NOMO-1 treated with DMSO at 0.1 percent for 48 hours (cell line): ENCODE measurements at regions not wholly inside any gene's neighbourhood (a gene's known extent, or its start where the extent isn't known, plus 50 kb on each side); places are given as distances from the start of the nearest gene placed in this dataset.

Experiments
- DNase-seq: peaks from one replicate; lab custom pipeline; 2025; ENCODE audit not compliant: unreplicated experiment; lab: John Stamatoyannopoulos, UW

GRCh38 chr13:30151388-30151787, 156.0 kb downstream of the KATNAL1 start:
- no peak for DNase-seq

GRCh38 chr13:30149248-30149647, 158.1 kb downstream of the KATNAL1 start:
- DNase-seq, result no peak

- no peak for DNase-seq
Observed at GRCh38 chr13:30148786-30149185, 158.6 kb downstream of the KATNAL1 start.

- no peak for DNase-seq
Observed at GRCh38 chr13:30148171-30148754, 159.1 kb downstream of the KATNAL1 start.

DNA sequence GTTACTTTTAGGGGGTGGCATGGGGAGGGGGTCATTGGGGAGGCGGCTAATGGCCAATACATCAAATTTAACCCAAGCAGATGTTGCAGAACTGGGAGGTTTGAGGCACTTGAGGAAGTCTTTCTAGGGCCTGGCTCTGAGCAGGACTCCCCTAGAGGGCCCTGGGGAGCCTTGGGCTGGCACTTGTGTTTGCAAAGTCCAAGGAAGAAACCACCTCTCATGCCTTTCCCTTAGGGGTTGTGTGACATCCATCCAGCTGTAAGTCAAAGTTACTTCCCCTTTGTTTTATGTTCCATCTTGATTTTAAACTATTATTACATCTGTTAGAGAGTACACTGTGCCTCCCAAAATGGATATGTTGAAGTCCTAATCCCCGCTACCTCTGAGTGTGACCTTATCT, 159.9 kb downstream of the KATNAL1 start:
- no peak for DNase-seq

DNA sequence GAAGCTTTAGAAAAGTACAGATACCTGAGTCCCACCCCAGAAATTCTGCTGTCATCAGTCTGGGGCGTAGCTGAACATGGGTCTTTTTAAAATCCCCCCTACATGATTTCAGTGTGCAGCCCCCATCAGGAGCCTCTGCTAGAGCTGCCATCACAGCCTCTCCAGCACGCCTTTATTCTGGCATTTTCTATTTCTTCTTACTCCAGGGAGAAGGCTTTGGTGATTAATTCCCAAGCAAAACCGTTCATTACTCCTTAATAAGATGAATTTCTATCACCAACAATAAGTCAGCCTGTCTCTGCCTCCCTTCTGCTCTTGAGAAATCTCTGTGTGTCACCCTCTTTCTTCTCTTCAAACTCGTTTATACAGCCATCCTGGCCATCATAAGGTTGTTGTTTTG, 160.3 kb downstream of the KATNAL1 start:
- no peak for DNase-seq

- DNase-seq, result no peak
Observed at GRCh38 chr13:30145709-30146367, 161.5 kb downstream of the KATNAL1 start.

- no peak for DNase-seq
Observed at GRCh38 chr13:30143666-30144400, 163.5 kb downstream of the KATNAL1 start.

DNA sequence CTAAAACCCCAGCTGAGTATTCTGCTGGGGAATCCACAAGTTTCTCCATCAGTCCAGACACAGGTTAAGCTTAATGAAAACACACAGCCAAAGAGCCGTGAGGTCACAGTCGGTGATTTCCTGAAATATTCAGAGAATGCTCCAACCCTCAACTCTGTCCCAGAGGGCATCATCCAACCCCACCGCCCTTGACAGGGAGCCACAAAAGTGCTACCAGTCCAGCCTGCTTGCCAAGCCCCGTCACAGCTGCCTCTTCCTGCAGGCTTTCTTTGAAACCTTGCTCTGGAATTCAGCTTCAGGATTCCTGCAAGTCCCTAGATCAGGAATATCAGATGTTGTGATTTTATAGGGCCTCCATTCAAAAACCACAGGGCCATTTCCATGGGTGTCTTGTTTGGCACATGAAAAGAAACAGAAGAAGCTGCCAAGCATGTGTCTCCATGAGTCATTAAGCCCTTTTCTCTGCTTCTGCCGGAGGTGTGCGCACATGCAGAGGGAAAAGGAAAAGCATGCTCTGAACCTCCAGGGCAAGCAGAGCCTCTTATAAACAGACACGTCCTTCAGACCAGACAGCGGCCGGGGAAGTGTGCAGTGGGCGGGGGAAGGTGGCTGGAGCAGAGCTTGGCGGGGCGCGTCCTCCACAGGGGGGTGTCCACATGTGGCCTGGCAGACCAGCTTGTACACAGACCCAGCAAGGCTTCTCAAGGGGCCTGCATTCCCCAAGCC, 164.7 kb downstream of the KATNAL1 start:
- no peak for DNase-seq

- no peak for DNase-seq
Observed at GRCh38 chr13:30141775-30142485, 165.4 kb downstream of the KATNAL1 start.

DNA sequence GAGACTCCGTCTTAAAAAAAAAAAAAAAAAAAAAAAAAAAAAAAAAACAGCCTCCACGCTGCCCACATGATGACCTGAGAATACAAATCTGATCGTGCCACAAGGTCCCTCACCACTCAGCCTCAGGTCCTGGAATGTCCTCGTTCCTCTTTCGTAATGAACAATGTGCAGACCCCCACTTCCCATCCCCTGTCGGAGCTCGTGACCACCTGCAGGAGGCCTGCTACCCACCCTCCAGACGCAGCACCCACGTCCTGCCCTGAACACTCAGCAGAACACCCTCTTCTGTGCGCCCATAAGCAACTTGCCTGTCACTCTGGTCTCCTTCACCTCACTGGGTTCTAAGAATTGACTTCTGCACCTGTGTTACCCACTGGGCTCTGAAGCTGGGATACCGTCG, 166.4 kb downstream of the KATNAL1 start:
- no peak for DNase-seq

DNA sequence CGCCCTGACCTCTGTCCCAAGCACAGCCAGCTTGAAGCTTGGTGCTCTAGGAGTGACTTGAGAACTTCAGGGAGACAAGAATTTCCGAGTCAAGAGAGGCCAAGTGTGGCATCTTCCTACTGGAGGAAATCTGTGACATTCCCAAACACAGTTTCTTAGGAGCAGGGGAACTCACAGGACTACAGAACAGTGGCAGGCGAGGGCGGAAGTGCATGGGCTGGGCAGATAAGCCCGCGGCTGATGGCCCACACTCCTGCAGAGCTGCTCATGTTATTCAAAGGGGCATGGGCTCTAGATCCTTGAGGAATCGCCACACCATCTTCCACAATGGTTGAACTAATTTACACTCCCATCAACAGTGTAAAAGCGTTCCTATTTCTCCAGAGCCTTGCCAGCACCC, 168.8 kb downstream of the KATNAL1 start:
- no peak for DNase-seq

DNA sequence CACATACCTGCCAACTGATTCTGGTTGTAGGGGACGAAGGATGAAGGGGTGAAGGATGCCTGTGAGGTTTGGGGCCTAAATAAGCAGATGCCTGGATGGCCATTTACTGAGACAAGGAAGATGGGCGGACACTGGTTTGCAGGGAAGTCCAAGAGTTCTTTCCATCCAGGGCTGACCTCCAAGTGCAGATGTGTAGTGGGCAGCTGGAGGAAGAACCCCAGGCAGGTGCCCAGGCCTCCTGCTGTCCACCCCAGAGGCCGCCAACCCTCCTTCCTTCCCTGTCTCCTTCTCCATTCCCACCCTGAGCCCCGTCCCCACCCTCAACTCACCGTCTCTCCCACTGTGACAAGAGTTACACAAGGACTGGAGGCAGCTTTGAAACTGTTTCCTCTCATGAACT, 171.5 kb downstream of the KATNAL1 start:
- no peak for DNase-seq

DNA sequence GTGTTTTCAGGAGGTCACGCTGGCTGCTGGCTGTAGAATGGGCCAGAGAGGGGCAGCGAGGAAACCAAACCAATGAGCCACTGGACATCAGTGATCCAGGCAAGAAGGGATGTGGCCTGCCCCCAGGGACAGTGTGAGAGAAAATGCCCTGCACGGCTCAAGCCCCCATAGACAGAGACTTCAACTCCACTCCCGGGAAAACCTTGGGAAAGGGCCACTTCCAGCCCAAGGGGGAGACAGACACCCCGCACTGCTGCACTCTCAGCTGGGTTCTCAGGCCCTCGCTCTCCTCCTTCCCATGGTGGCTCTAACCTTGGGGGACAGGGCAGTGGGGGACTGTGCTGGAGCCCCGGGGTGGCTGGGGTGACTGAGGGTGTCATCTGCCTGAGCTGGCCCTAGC, 172.0 kb downstream of the KATNAL1 start:
- no peak for DNase-seq

GRCh38 chr13:30134578-30134977, 172.8 kb downstream of the KATNAL1 start:
- no peak for DNase-seq

DNA sequence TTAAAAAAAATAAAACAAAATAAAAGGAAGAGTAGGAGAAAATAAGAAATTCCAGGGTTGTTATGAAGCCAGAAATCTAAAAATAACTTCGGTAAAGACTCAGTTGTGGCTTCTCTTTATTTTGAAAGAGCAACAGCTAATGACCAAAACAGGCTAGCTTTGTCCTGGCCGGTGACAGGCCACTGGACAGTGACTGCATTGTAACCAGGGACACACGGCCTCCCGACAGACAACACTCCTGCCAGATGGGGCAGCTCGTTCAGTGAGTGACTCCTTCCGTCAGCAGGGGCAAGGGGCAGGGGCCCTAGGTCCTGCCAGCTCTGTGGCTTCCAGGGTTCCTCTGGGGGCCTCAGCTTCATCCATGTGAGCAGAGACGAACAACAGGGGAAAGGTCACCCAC, 173.4 kb downstream of the KATNAL1 start:
- no peak for DNase-seq

GRCh38 chr13:30133554-30133912, 173.8 kb downstream of the KATNAL1 start:
- no peak for DNase-seq

DNA sequence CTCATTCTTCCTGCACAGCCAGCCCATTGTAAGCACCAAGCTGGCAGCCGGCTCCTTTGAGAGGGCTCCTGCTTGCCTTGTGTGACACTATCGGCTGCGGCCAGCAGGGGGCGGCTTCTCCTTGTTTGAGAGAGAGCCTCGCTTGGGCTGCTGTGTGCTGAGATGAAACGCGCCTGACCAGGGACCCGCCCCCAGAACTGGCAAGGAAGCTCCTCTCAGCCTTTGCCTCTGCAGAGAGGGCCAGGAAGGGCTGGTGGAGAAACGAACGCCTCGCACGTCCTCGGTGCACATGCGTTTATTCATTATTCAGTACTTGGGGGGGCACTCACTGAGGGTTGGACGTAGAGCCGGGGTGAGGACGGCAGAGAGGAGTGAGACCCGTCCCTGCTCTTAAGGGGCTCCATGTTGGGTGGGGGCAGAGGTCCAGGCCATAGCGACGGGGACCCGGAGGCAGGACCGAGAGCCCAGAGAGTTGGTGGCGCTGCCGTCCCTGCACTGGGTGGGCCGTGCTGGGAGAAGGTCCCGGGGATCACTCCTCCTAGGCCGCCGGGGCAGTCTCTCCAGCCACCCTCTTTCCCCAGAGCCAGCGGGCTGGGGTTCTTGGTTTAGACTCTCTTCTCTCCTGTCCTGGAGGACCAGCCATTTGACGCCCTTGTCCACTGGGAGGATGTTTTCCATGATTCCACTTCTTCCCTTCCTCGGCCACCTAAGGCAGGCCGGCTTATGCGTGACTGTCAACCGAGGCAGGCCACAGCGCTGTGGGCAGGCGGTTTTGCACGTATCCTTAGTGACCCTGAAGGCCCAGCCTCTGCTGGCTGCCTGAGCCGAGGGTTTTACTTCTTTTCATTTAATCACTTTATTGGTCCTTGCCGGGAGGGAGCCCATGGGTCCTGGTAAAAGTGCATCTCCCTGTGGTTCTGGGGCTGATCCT, 174.5 kb downstream of the KATNAL1 start:
- DNase-seq, result peak; percentile 95

- DNase-seq, result no peak
Observed at GRCh38 chr13:30129411-30129810, 177.9 kb downstream of the KATNAL1 start.

- DNase-seq, result no peak
Observed at GRCh38 chr13:30128591-30128990, 178.8 kb downstream of the KATNAL1 start.
